CD4-positive, alpha-beta T cell (primary cell): ENCODE measurements at regions not wholly inside any gene's neighbourhood (a gene's known extent, or its start where the extent isn't known, plus 50 kb on each side); places are given as distances from the start of the nearest gene placed in this dataset.

Source experiments
- ATAC-seq: fragments of 200-7000 bp; cut with Tn5 transposase; one replicate; pipeline ENCODE4 v1.10.0; 2022; ENCODE audit warnings: mild to moderate bottlenecking; ENCODE audit not compliant: poor library complexity
- CTCF ChIA-PET: fragments of 350-600 bp; sonication (Branson Sonifier 250); formaldehyde crosslinking; loops from one replicate; lab custom pipeline; 2021; ENCODE audit warnings: antibody characterized with exemption, inconsistent platforms; lab: Charles Lee
- POLR2A ChIA-PET: fragments of 350-600 bp; sonication (Branson Sonifier 250); formaldehyde crosslinking; loops from one replicate; lab custom pipeline; 2021; ENCODE audit warnings: antibody characterized with exemption, inconsistent platforms; lab: Charles Lee
- DNase-seq, 14 experiments: peaks; one replicate each; pipeline ENCODE4 v3.0.0-alpha.2; 2013 to 2020; ENCODE audit warnings: mixed read lengths in 2 of 14
- H3K27ac ChIP-seq, 2 donors: one replicate each; pipeline versions ENCODE4 v1.5.1 to v1.7.0; 2013; ENCODE audit warnings: low read length in 2 of 2, low read depth in 1 of 2, mild to moderate bottlenecking in 1 of 2
- H3K27me3 ChIP-seq, 2 experiments: 1 replicate in 1 of 2; 2 replicates in 1 of 2; pipeline versions ENCODE4 v1.6.1 to v1.7.0; 2013; ENCODE audit warnings: low read length in 2 of 2, control low read depth in 1 of 2, mild to moderate bottlenecking in 1 of 2, moderate library complexity in 1 of 2; ENCODE audit not compliant: insufficient read depth in 2 of 2, control insufficient read depth in 1 of 2
- H3K36me3 ChIP-seq: one replicate; pipeline ENCODE4 v1.6.1; 2013; ENCODE audit warnings: low read length, control low read depth; ENCODE audit not compliant: insufficient read depth
- H3K4me1 ChIP-seq: one replicate; pipeline ENCODE4 v1.6.1; 2013; ENCODE audit warnings: low read length, control low read depth; ENCODE audit not compliant: insufficient read depth
- H3K4me3 ChIP-seq: one replicate; pipeline ENCODE4 v1.5.1; 2013; ENCODE audit warnings: mild to moderate bottlenecking, low read length, moderate library complexity
- H3K9me3 ChIP-seq, 2 experiments: 1 replicate in 1 of 2; 2 replicates in 1 of 2; pipeline versions ENCODE4 v1.6.1 to v1.7.0; 2013; ENCODE audit warnings: low read length in 2 of 2, mild to moderate bottlenecking in 2 of 2, control low read depth in 1 of 2, moderate library complexity in 1 of 2; ENCODE audit not compliant: control insufficient read depth in 1 of 2, insufficient read depth in 1 of 2
- H3K27ac Mint-ChIP-seq: one replicate; pipeline ENCODE4 v1.8.0; 2020; ENCODE audit warnings: mixed read lengths
- H3K27me3 Mint-ChIP-seq: one replicate; pipeline ENCODE4 v1.8.0; 2021; ENCODE audit warnings: mixed read lengths
- H3K36me3 Mint-ChIP-seq: one replicate; pipeline ENCODE4 v1.8.0; 2021; ENCODE audit warnings: low read depth, mixed read lengths
- H3K4me1 Mint-ChIP-seq: one replicate; pipeline ENCODE4 v1.8.0; 2021; ENCODE audit warnings: low read depth, mixed read lengths
- H3K4me3 Mint-ChIP-seq: one replicate; pipeline ENCODE4 v1.8.0; 2020; ENCODE audit warnings: mild to moderate bottlenecking, mixed read lengths
- H3K9me3 Mint-ChIP-seq: one replicate; pipeline ENCODE4 v1.8.0; 2020; ENCODE audit warnings: mixed read lengths
- intact Hi-C, 2 experiments: fragments of 100-400 bp; cut with DNase I in 1 of 2; cut with micrococcal nuclease in 1 of 2; formaldehyde crosslinking; loops; one replicate each; pipeline versions ENCODE4 v1.15.1 to v1.9.0; 2023 to 2025; cut with DNase I, micrococcal nuclease
- TF ChIP-seq, protein P1 (sequence below): fragments of 200-600 bp; IDR thresholded peaks from one replicate; pipeline ENCODE4 v1.8.0; 2022; ENCODE audit warnings: antibody characterized with exemption, mild to moderate bottlenecking

DNA sequence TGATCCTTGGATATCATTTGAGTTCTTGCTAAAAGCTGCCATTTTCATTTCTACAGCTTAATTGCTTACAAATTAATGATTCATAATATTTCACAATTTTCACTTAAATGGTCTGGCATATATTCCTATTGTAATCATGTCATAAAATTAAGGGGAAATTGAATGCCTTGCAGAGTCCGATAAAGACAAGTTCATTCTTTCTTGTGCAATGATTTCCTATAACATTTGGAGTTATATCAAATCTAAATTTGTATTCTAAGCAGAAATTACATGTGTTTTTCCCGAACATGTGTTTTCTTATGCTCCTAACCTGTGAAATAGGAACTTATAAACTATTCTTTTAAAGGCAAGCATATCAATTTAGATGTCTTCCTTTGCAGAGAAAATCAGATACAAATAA, 118.3 kb upstream of the CYYR1 start:
- Histone ChIP-seq H3K4me3 (no peak overlapping the region), H3K27ac (no peak overlapping the region), H3K27me3 (no peaks in the 10 kb centered on the region), H3K4me1 (no peaks in the 10 kb centered on the region), H3K9me3 (peaks cover 0 to 6% of the 10 kb centered on the region in 2 experiments), H3K36me3 (no peaks in the 10 kb centered on the region)
- H3K4me3 Mint-ChIP-seq: no peak overlapping the region
- H3K4me1 Mint-ChIP-seq: peaks cover 4% of the 10 kb centered on the region
- CTCF ChIA-PET: no interaction called here
- no peak for DNase-seq
- intact Hi-C loops: no loop called here
- no peak overlapping the region for H3K27ac Mint-ChIP-seq
- H3K27me3 Mint-ChIP-seq: peaks cover 15% of the 10 kb centered on the region
- no peaks in the 10 kb centered on the region for H3K36me3 Mint-ChIP-seq
- ATAC-seq: no peak
- no peaks in the 10 kb centered on the region for H3K9me3 Mint-ChIP-seq
- TF ChIP-seq, protein P1, sequence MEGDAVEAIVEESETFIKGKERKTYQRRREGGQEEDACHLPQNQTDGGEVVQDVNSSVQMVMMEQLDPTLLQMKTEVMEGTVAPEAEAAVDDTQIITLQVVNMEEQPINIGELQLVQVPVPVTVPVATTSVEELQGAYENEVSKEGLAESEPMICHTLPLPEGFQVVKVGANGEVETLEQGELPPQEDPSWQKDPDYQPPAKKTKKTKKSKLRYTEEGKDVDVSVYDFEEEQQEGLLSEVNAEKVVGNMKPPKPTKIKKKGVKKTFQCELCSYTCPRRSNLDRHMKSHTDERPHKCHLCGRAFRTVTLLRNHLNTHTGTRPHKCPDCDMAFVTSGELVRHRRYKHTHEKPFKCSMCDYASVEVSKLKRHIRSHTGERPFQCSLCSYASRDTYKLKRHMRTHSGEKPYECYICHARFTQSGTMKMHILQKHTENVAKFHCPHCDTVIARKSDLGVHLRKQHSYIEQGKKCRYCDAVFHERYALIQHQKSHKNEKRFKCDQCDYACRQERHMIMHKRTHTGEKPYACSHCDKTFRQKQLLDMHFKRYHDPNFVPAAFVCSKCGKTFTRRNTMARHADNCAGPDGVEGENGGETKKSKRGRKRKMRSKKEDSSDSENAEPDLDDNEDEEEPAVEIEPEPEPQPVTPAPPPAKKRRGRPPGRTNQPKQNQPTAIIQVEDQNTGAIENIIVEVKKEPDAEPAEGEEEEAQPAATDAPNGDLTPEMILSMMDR: no peak
- POLR2A ChIA-PET: no interaction called here

DNA sequence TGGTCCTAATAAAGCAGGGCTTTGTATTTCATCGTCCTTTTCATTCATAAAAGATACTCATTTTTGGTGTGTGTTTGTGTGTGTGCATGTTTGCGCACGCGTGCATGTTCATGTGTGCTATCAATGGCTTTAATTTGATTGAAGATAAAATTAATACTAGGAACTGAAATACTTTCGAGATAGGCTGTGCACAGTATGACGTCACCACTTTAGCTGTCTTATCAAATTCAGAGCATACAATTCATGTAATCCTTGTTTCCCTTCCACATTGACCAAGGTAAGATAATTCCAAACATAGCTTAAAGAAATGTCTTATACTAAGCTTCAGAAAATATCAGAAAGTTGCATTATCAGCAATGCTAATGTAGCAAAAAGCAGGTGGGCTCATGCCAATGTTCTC, 113.6 kb upstream of the CYYR1 start:
- POLR2A ChIA-PET: interaction anchor here (1.0 kb wide), 1 partner anchor 13 kb away, joined by 4 read pairs; no protein-coding TSS in a partner anchor
- no peak overlapping the region for H3K27ac Mint-ChIP-seq
- TF ChIP-seq, protein P1: no peak
- H3K36me3 Mint-ChIP-seq: no peaks in the 10 kb centered on the region
- Histone ChIP-seq H3K36me3 (no peaks in the 10 kb centered on the region), H3K27me3 (no peaks in the 10 kb centered on the region), H3K4me3 (no peak overlapping the region), H3K27ac (no peak overlapping the region), H3K9me3 (peaks cover 3 to 6% of the 10 kb centered on the region in 2 experiments), H3K4me1 (no peaks in the 10 kb centered on the region)
- no peak for DNase-seq
- H3K4me3 Mint-ChIP-seq: no peak overlapping the region
- H3K4me1 Mint-ChIP-seq: peaks cover 8% of the 10 kb centered on the region
- H3K9me3 Mint-ChIP-seq: no peaks in the 10 kb centered on the region
- no peaks in the 10 kb centered on the region for H3K27me3 Mint-ChIP-seq
- intact Hi-C loops: no loop called here
- no peak for ATAC-seq
- CTCF ChIA-PET: interaction anchor here (0.6 kb wide), 2 partner anchors 10 to 60 kb away, joined by 3 read pairs; no protein-coding TSS in a partner anchor

DNA sequence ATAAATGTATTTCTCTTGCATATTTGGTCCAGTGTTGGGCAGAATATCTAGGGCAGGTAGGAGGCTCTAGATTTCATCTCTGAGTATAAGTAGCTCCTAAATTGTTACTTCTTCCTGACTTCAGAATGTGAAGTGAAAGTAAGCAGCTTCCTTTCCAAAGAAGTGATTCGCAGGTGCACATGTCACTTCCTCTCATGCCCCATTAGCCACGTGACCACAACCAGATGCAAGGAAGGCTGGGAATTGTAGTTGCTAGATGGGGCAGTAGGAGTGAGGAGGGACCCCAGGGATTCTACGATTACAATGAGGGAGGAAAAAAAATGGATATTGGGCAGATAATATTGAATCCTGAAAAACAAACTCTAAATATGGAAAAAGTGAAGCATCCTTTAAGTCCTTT, 113.2 kb upstream of the CYYR1 start:
- Histone ChIP-seq H3K4me1 (no peaks in the 10 kb centered on the region), H3K27ac (no peak overlapping the region), H3K4me3 (no peak overlapping the region), H3K9me3 (peaks cover 3 to 6% of the 10 kb centered on the region in 2 experiments), H3K27me3 (no peaks in the 10 kb centered on the region), H3K36me3 (no peaks in the 10 kb centered on the region)
- TF ChIP-seq, protein P1: no peak
- Mint-ChIP-seq H3K27me3 (no peaks in the 10 kb centered on the region), H3K9me3 (no peaks in the 10 kb centered on the region), H3K36me3 (no peaks in the 10 kb centered on the region), H3K4me3 (no peak overlapping the region), H3K27ac (peak overlapping the region; percentile 52), H3K4me1 (peaks cover 8% of the 10 kb centered on the region)
- ATAC-seq (peak; percentile 77), DNase-seq (peak in 6 of 14 experiments; percentile 0 to 66 (median 36))
- CTCF ChIA-PET: interaction anchor here (0.6 kb wide), 1 partner anchor 10 kb away, joined by 3 read pairs; no protein-coding TSS in a partner anchor
- POLR2A ChIA-PET: interaction anchor here (1.0 kb wide), 1 partner anchor 13 kb away, joined by 4 read pairs; no protein-coding TSS in a partner anchor
- intact Hi-C loops: no loop called here
